Calu3 (cell line): ENCODE measurements at regions not wholly inside any gene's neighbourhood (a gene's known extent, or its start where the extent isn't known, plus 50 kb on each side); places are given as distances from the start of the nearest gene placed in this dataset.

Experiments used
- BruUV-seq: library from RNA; stranded (reverse); fragments of 400-500 nt; replicated peaks from 2 replicates; lab custom pipeline; 2021; lab: Mats Ljungman, UMichigan
- CTCF ChIA-PET: fragments of 300-600 bp; sonication (Branson Sonifier 250); formaldehyde crosslinking; loops from one replicate; lab custom pipeline; 2022; ENCODE audit warnings: antibody characterized with exemption; lab: Charles Lee
- DNase-seq: peaks from one replicate; pipeline ENCODE4 v3.0.0; 2022
- H3K27ac Mint-ChIP-seq: one replicate; pipeline ENCODE4 v1.8.0; 2022; ENCODE audit warnings: mixed read lengths; ENCODE audit not compliant: unreplicated experiment
- H3K27me3 Mint-ChIP-seq: one replicate; pipeline ENCODE4 v1.8.0; 2022; ENCODE audit warnings: mixed read lengths; ENCODE audit not compliant: unreplicated experiment
- H3K36me3 Mint-ChIP-seq: one replicate; pipeline ENCODE4 v1.8.0; 2022; ENCODE audit warnings: mild to moderate bottlenecking, moderate library complexity, mixed read lengths; ENCODE audit not compliant: insufficient read depth, unreplicated experiment
- H3K4me1 Mint-ChIP-seq: one replicate; pipeline ENCODE4 v1.8.0; 2022; ENCODE audit warnings: mild to moderate bottlenecking, low read depth, mixed read lengths; ENCODE audit not compliant: unreplicated experiment
- H3K4me3 Mint-ChIP-seq: one replicate; pipeline ENCODE4 v1.8.0; 2022; ENCODE audit warnings: mild to moderate bottlenecking, low read depth, moderate library complexity, mixed read lengths; ENCODE audit not compliant: unreplicated experiment
- H3K9me3 Mint-ChIP-seq: one replicate; pipeline ENCODE4 v1.8.0; 2022; ENCODE audit warnings: low read depth, mixed read lengths; ENCODE audit not compliant: unreplicated experiment
- CTCF ChIP-seq: fragments of 200-600 bp; IDR thresholded peaks from one replicate; pipeline ENCODE4 v1.8.0; 2022; ENCODE audit warnings: antibody characterized with exemption; ENCODE audit not compliant: unreplicated experiment
- intact Hi-C: fragments of 100-400 bp; cut with micrococcal nuclease; formaldehyde crosslinking; loops from one replicate; pipeline ENCODE4 v1.10.0; 2022; ENCODE audit not compliant: unreplicated experiment

GRCh38 chr6:150705392-150705791, 105.7 kb downstream of the PLEKHG1 start:
- DNase-seq, result no peak
- TF ChIP-seq CTCF, result no peak
- no peaks in the 10 kb centered on the region for H3K9me3 Mint-ChIP-seq
- no peaks in the 10 kb centered on the region for H3K27me3 Mint-ChIP-seq
- H3K36me3 Mint-ChIP-seq, result no peaks in the 10 kb centered on the region
- H3K4me1 Mint-ChIP-seq, result peaks cover 5% of the 10 kb centered on the region
- CTCF ChIA-PET, result no interaction called here
- no peak overlapping the region for H3K4me3 Mint-ChIP-seq
- no TSS peak for BruUV-seq
- H3K27ac Mint-ChIP-seq, result no peak overlapping the region
- intact Hi-C loops, result no loop called here

DNA sequence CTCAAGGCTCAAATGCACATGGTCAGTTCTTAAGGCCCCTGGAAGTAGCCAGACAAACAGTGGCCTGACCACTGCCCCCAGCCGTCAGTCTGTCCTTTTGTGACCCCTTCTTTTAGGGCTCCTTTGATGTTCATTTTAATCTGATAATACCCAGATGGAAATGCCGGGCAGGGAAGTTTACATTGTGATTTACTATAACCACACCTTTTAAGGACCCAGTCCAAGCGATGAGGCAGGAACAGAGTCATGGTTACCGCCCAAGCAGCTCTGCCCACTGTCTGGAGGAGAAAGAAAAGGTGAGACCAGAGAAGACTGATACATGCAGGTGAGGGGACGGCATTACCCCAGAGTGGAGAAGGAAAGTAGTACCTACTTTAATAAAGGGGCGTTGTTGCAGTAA, 110.6 kb downstream of the PLEKHG1 start:
- Mint-ChIP-seq H3K9me3 (no peaks in the 10 kb centered on the region), H3K4me3 (no peak overlapping the region), H3K4me1 (peaks cover 19% of the 10 kb centered on the region), H3K27me3 (no peaks in the 10 kb centered on the region), H3K27ac (no peak overlapping the region), H3K36me3 (no peaks in the 10 kb centered on the region)
- intact Hi-C loops, result loop anchor here (5.0 kb wide), 1 partner anchor 37 kb away; no protein-coding TSS in a partner anchor
- DNase-seq, result no peak
- no peak for TF ChIP-seq CTCF
- CTCF ChIA-PET, result no interaction called here
- BruUV-seq, result no TSS peak

GRCh38 chr6:150711061-150711460, 111.4 kb downstream of the PLEKHG1 start:
- BruUV-seq, result no TSS peak
- H3K27ac Mint-ChIP-seq, result no peak overlapping the region

DNA sequence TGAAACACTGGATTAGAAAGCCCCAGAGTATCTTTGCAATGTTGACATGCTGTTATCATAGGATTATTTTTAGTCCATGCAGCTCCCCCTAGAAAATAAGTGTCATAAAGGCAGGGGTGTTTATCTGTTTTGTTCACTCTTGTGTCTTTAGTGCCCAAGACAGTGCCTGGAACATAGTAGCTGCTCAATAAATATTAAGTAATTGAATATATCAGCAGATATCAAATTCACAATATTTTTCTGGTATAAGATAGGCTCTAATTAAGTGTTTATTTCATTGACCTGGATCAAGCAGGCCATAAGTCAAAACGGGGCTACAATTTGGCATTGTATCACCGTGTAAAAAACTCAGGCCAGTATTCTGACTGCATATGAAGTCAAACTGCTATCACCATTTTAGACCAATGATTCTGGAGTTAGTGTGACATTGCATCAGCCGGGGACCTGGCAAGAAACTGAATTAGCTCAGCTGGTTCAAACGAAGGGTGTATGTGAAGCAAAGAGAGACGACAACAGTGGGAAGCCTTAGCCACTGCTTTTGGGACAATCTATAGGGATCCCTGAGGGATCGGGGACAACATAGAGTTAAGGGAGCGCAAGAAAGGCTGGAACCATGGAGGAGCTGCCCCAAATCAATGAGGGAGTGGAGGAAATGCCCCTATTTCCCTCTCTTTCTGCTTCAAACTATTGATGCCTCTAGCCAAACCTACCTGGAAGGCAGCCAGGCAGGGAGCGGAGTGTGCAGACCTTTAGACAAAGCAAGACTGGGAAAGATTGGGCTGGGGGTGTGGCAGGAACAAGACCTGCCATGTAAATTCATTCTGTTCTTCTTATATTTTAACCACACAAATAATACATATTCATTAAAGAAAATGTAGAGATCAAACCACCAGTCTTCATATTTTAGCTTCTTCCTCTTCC, 112.2 kb downstream of the PLEKHG1 start:
- Mint-ChIP-seq H3K9me3 (no peaks in the 10 kb centered on the region), H3K27ac (peak overlapping the region; percentile 67), H3K36me3 (no peaks in the 10 kb centered on the region), H3K27me3 (no peaks in the 10 kb centered on the region), H3K4me1 (peaks cover 19% of the 10 kb centered on the region), H3K4me3 (no peak overlapping the region)
- no peak for TF ChIP-seq CTCF
- CTCF ChIA-PET, result no interaction called here
- intact Hi-C loops, result loop anchor here (5.0 kb wide), 1 partner anchor 35 kb away; no protein-coding TSS in a partner anchor
- DNase-seq, result peak; percentile 49
- BruUV-seq, result no TSS peak

More at GRCh38 chr6:150711061-150711460, 111.4 kb downstream of the PLEKHG1 start:
- Mint-ChIP-seq H3K36me3 (no peaks in the 10 kb centered on the region), H3K27me3 (no peaks in the 10 kb centered on the region), H3K4me1 (peaks cover 19% of the 10 kb centered on the region), H3K4me3 (no peak overlapping the region), H3K9me3 (no peaks in the 10 kb centered on the region)
- intact Hi-C loops, result loop anchor here (5.0 kb wide), 1 partner anchor 36 kb away; no protein-coding TSS in a partner anchor
- CTCF ChIA-PET, result no interaction called here
- no peak for DNase-seq
- TF ChIP-seq CTCF, result no peak
